ENCODE measurements at regions not wholly inside any gene's neighbourhood (a gene's known extent, or its start where the extent isn't known, plus 50 kb on each side); places are given as distances from the start of the nearest gene placed in this dataset.

- no peak for TF ChIP-seq ARNT (IDR thresholded peaks at IDR 0.05)
- no peak for TF ChIP-seq FOXK2 (IDR thresholded peaks at IDR 0.05)
- no peak for TF ChIP-seq FOXM1 (IDR thresholded peaks at IDR 0.05; ENCODE audit: borderline replicate concordance)
- no peak for TF ChIP-seq LEF1 (IDR thresholded peaks at IDR 0.05; ENCODE audit: borderline replicate concordance)
- TF ChIP-seq PKNOX1 (IDR thresholded peaks at IDR 0.05): no peak
- TF ChIP-seq SP1 (IDR thresholded peaks at IDR 0.05): no peak
- TF ChIP-seq ELF4 (IDR thresholded peaks at IDR 0.05): no peak
Observed at GRCh38 chr3:148612278-148612677, 85.4 kb upstream of the AGTR1 start.

All from HEK293T (cell line).